NCI-H460 (cell line): ENCODE measurements at regions not wholly inside any gene's neighbourhood (a gene's known extent, or its start where the extent isn't known, plus 50 kb on each side); places are given as distances from the start of the nearest gene placed in this dataset.

ENCODE experiments used
- DNase-seq: peaks from one replicate; pipeline ENCODE4 v3.0.0-alpha.2; 2016; ENCODE audit warnings: low read depth; ENCODE audit errors: extremely low read depth

DNA sequence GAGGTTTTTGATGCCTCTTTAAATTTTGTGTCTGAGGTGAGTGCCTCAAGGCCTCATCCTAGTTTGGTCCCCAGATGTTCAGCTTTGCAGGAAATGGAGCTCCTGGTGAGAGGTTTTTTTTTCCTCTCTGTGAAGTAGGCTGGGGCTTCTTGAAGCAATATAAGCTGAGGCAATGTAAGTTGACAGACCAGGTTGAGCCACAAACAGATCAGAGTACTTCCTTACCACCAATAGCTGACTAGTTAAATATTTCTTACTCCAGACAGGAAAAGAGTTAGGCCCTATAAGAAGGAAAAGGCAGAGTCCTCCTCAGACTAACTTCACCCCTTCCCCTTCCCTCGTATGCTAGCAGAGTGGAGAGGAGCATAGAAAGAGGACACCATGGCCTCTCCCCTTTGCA lies 341.0 kb downstream of the LMO4 start:
- no peak for DNase-seq

DNA sequence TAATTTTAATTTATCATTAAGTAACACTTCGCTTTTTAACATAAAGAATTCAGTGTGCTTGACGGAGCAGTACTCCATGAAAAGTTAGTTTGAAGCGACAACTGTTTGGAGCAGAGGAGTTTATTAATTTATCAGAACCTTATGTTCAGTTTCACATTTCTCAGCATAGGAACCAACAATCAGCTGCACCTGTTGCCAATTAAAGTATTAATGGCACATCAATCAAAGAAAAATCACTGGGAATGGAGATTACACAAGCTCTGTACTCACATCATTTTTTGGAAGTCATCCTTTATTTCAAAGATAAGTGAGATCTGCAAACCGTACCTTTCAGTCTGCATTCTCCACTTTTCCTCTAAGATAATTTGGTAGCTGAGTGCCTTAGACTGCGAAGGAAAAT lies 344.6 kb downstream of the LMO4 start:
- no peak for DNase-seq

DNA sequence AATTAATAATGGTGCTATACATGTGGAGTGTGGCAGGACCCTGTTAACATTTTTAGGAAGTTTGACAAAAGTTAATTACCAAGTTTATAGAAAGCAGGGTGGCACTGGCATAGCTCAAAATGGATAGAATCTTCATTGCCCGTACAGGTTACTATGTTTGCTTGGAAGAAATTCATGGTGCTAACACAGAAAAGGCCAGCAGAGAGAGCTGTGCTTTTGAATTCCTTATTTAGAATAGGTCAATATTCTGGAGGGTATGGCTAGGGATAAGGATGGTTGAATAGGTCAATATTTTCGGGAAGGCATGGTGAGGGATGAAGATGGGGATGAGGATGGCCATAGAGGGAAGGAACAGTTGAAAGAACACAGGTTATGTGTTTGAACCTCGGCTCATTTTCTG lies 345.1 kb downstream of the LMO4 start:
- no peak for DNase-seq

- DNase-seq = no peak
Measured at GRCh38 chr1:87674791-87675190, 346.1 kb downstream of the LMO4 start.

GRCh38 chr1:87678266-87678665 lies 349.6 kb downstream of the LMO4 start:
- no peak for DNase-seq

DNA sequence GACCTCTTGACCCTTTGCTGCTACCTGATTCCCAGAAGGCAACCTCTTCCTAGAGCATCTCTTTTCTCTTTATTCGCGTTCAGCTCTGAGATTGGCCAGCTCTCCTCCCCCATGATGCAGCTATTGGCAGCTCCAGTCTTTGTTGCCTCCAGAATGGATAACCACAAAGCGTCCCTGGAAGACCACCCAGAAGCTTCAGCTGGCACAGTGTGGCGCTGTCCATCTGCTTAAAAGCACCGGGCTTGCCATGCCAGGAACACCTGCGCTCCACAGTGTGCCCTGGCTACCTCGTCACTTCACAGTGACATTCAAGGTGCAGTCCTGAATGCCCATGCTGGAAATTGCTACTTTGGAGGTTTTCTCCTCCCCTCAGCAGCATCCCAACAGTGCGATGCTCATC lies 353.9 kb downstream of the LMO4 start:
- DNase-seq = no peak

DNA sequence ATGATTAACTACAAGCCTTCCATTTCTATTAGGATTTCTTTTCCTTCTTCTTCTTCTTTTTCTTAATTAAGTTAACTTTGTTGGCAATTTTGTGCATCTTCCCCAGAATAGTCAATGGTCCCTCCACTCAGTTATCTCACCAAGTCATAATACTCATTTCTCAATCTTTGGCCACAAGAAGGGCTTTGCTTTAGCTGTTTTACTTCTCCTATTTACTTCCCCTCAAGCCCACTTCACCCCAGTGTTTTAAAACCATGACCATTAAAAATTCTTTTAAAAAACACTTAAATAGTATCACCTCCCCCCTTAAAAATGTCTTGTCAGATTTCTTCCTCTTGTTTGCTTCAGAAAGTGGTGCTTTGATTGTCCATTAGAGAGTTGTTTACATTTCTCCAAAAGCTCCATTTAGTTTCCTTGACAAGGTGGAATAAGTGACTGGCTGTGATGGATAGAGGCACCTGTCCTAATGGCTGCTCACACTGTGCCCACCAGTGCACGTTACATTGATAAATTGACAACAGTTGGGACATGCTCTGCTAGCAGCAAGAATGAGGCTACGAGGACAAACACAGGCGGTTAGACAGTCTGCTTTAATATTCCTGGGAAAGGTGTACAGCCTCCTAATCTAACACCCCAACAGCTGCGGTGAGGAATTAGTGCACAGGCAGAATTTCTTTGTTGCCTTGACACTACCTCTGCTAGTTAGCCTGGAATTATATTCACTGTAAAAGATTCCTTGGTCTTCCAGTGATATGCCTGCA lies 354.7 kb downstream of the LMO4 start:
- no peak for DNase-seq

- DNase-seq = no peak
Measured at GRCh38 chr1:87684194-87684593, 355.5 kb downstream of the LMO4 start.

DNA sequence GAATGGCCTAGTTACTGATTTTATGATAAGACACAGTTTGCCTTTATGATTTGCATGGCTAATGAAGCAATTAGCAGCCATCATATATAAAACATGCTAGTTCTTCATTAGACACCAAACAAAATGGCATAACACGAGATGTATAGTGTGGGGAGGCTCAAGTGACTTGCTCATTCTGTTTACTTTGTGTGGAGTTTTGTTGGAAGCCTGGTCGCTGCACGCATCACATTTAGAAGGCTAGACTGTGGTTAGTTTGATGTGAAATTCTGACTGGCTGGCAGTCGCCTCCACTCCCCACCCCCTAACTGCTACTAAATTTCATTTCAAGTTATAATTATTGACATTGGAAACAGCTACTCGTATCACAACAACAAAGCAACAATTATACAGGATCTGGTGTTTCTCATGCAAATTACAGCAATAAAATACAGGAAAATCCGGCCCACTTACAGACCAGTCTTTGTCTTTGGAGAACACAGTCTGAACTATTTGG lies 356.1 kb downstream of the LMO4 start:
- no peak for DNase-seq

DNA sequence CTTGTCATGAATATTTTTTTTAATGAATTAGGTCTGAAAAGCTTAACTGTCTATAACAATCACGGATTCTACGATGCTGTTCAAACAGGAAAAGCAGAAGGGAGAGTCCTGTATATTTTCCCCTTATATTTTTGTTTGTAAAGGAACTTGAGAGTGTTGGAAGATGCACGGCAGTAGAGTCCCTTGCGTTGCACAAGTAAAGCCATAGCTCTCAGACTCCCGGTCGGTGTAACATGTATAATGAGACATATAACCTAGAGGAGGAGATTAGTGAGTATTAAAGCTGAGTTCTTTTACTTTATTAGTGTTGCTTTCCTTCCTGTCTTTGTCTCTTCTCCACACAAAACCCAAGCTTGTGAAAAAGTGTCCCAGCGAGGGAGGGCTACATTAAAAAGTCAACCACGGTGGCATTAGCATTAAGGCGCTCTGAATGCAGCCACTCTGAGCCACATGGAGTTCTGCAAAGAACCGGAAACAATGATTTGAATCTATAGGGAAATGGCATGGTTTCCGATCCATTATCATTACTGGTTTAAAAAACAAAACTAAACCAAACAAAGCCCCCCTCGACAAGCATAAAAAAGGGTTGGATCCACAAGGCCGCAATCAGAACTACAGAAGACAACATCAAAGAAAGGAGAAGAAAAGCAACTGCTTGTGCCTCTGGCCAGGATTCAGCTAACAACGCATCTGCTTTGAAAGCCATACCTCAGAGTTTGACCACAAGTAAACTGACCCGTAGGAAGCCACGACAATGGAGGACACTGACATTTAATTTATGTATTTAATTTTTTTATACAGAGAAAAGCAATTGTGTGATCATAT lies 356.8 kb downstream of the LMO4 start:
- no peak for DNase-seq

GRCh38 chr1:87686136-87686495 lies 357.4 kb downstream of the LMO4 start:
- DNase-seq = no peak

DNA sequence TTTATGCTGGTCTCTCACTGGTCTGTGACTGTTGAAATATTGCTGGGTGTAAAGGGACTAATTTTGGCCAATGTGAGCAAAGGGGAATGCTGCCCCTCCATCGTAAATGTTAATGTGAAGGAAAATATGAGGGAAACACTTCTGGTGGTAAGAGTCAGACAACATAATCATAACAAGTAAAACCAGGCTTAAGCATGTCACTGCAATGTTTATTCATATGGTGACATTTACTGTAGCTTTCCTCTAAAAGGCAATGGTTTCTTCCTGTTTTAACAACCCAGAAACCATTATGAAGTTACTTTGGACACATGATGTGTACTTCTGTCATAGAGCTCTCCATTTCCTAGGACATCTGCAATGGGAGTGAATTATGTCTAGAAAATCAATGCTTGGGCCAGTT lies 358.0 kb downstream of the LMO4 start:
- no peak for DNase-seq

- no peak for DNase-seq
Measured at GRCh38 chr1:87688136-87688535, 359.5 kb downstream of the LMO4 start.

DNA sequence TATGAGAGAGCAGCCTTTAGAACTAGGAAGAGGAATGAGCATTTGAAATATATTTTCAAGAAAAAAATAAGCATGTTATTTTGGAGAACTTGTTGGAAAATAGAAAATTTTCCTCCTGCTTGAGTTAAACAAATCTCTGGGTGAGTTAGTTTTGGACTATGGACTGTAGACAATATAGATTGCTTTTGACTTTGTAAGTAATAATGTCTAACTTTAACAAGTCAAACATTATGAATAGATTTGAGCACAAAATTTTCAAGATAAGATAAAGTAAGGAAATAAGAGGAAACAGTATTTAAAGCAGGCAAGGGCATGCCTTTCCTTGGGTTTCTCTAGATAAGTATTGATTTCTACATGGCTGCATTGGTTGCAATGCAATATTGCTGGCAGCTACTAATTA lies 360.8 kb downstream of the LMO4 start:
- DNase-seq = no peak

DNA sequence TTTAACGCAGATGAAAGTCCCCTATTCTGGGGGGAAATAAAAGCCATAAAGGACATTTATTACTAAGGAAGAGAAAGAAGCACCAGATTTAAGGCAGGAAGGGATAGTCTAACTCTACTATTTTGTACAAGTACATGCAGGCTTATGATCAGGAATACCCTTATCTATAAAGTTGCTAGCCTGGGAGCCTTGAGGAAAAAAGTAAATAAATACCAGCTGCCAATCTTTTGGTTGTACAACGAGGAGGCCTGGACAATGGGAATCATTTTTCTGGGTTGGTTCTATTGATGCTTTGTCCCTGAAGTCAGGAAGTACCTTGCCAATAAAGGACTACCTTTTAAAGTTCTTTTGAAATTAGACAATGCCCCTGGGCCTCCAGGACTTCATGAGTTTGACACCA lies 367.8 kb downstream of the LMO4 start:
- DNase-seq = no peak

DNA sequence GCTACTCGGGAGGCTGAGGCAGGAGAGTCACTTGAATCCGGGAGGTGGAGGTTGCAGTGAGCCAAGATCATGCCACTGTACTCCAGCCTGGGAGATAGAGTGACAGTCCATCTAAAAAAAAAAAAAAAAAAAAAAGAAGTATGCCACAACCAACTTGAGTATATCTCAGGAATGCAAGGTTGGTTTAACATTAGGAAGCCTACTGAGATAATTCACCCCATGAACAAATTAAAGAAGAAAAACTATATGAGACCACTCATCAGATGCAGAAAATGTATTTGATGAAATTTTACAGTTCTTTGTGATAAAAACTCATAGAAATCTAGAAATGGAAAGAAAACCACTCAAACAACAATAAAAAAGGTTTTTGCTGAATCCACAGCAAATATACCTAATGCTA lies 373.8 kb downstream of the LMO4 start:
- DNase-seq = no peak

DNA sequence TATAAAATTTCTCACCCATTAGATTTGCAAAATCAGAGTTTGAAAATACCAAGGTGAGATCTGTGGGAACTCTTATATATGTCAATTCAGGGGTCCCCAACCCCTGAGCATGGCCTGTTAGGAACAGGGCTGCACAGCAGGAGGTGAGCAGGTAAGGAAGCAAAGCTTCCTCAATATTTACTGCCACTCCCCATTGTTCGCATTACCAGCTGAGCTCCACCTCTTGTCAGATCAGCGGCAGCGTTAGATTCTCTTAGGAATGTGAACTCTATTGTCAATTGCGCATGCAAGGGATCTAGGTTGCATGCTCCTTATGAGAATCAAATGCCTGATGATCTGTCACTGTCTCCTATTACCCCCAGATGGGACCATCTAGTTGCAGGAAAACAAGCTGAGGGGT lies 376.6 kb downstream of the LMO4 start:
- DNase-seq = no peak

- DNase-seq = no peak
Measured at GRCh38 chr1:87706203-87706602, 377.5 kb downstream of the LMO4 start.

- DNase-seq = no peak
Measured at GRCh38 chr1:87706779-87707228, 378.1 kb downstream of the LMO4 start.

DNA sequence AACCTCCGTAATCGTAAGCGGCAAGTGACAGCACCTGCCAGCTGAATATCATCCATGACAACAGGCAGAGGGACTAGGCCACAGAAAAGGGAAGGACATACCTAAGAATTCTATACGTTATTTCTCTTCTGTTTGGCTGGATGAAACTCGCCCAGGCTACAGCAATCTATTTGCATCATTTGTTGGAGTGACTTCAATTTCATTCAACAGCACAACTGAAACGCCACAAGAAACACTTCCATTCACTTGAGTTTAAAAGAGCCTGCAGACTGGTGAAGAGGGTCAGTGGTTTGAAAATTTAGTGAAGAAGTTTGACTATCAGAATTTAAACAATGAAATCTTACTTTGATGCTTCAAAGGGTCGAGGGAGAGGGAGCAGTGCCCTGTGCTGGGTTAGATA lies 378.7 kb downstream of the LMO4 start:
- no peak for DNase-seq

- no peak for DNase-seq
Measured at GRCh38 chr1:87712261-87713010, 383.8 kb downstream of the LMO4 start.
